SK-N-SH (cell line): ENCODE measurements at regions not wholly inside any gene's neighbourhood (a gene's known extent, or its start where the extent isn't known, plus 50 kb on each side); places are given as distances from the start of the nearest gene placed in this dataset.

Experiments
- CTCF ChIA-PET: fragments of 300-600, 350-600 bp; formaldehyde crosslinking; extraction: SDS; loops from one replicate; lab custom pipeline; 2021; lab: Yijun Ruan, JAX
- POLR2A ChIA-PET: fragments of 350-600 bp; sonication (Branson Sonifier 250); formaldehyde crosslinking; extraction: SDS; loops from one replicate; lab custom pipeline; 2020; ENCODE audit warnings: antibody characterized with exemption, inconsistent platforms; lab: Yijun Ruan, JAX
- DNase-seq: peaks from one replicate; pipeline ENCODE4 v3.0.0; 2012
- H2AFZ ChIP-seq: fragments of 200-600 bp; sonication (generic); 2 replicates; pipeline ENCODE4 v1.8.1; 2016; ENCODE audit warnings: antibody characterized with exemption, mild to moderate bottlenecking, low read depth
- H3F3A ChIP-seq: fragments of 200-600 bp; sonication (generic); replicated peaks from 2 replicates; pipeline ENCODE3; 2016; ENCODE audit warnings: antibody characterized with exemption, mild to moderate bottlenecking; ENCODE audit not compliant: insufficient read depth
- H3K27ac ChIP-seq, 2 experiments: fragments of 200-500 bp in 1 of 2; fragments of 200-600 bp in 1 of 2; sonication (Bioruptor generic) in 1 of 2; sonication (generic), shearing (Covaris generic) in 1 of 2; 2 replicates each; pipeline versions ENCODE4 v1.5.1 to v1.6.1; 2014 to 2016; ENCODE audit warnings: low read depth in 2 of 2, inconsistent platforms in 1 of 2, low read length in 1 of 2, mild to moderate bottlenecking in 1 of 2, mixed read lengths in 1 of 2
- H3K27me3 ChIP-seq: fragments of 200-600 bp; sonication (generic), shearing (Covaris generic); 2 replicates; pipeline ENCODE4 v1.6.1; 2016; ENCODE audit warnings: mixed run types; ENCODE audit not compliant: insufficient read depth
- H3K36me3 ChIP-seq, 2 experiments: fragments of 200-500 bp in 1 of 2; fragments of 200-600 bp in 1 of 2; sonication (Bioruptor generic) in 1 of 2; sonication (generic) in 1 of 2; replicated peaks in 1 of 2; 2 replicates each; pipeline versions ENCODE3 to v1.5.1; 2014 to 2016; ENCODE audit warnings: low read length in 1 of 2, mild to moderate bottlenecking in 1 of 2; ENCODE audit not compliant: insufficient read depth in 2 of 2, control insufficient read depth in 1 of 2
- H3K4me1 ChIP-seq, 2 experiments: fragments of 200-500 bp in 1 of 2; fragments of 200-600 bp in 1 of 2; sonication (Bioruptor generic) in 1 of 2; sonication (generic), shearing (Covaris generic) in 1 of 2; 2 replicates each; pipeline versions ENCODE4 v1.5.1 to v1.6.1; 2014 to 2016; ENCODE audit warnings: low read depth in 1 of 2, low read length in 1 of 2, mixed run types in 1 of 2; ENCODE audit not compliant: insufficient read depth in 2 of 2, control insufficient read depth in 1 of 2
- H3K4me2 ChIP-seq: fragments of 200-600 bp; sonication (generic), shearing (Covaris generic); 2 replicates; pipeline ENCODE4 v1.6.1; 2017; ENCODE audit warnings: mixed run types
- H3K4me3 ChIP-seq, 2 experiments: fragments of 200-500 bp in 1 of 2; fragments of 200-600 bp in 1 of 2; sonication (Bioruptor generic) in 1 of 2; sonication (generic), shearing (Covaris generic) in 1 of 2; 2 replicates each; pipeline versions ENCODE4 v1.5.1 to v1.8.1; 2014 to 2016; ENCODE audit warnings: low read depth in 2 of 2, inconsistent platforms in 1 of 2, low read length in 1 of 2, mild to moderate bottlenecking in 1 of 2, mixed read lengths in 1 of 2, moderate library complexity in 1 of 2
- H3K79me2 ChIP-seq: fragments of 200-600 bp; sonication (generic); 2 replicates; pipeline ENCODE4 v1.8.1; 2017; ENCODE audit warnings: mild to moderate bottlenecking; ENCODE audit not compliant: insufficient read depth
- H3K9ac ChIP-seq: fragments of 200-600 bp; sonication (generic); 2 replicates; pipeline ENCODE4 v1.6.1; 2017; ENCODE audit warnings: mixed run types
- H3K9me2 ChIP-seq: fragments of 200-600 bp; sonication (generic); 2 replicates; pipeline ENCODE4 v1.6.1; 2017; ENCODE audit warnings: mixed run types
- H3K9me3 ChIP-seq: fragments of 200-600 bp; sonication (generic); 2 replicates; pipeline ENCODE4 v1.6.1; 2017; ENCODE audit warnings: mixed run types, mild to moderate bottlenecking, moderate library complexity
- H4K20me1 ChIP-seq: fragments of 200-600 bp; sonication (generic); 2 replicates; pipeline ENCODE4 v1.6.1; 2017; ENCODE audit warnings: mild to moderate bottlenecking, mixed run types; ENCODE audit not compliant: insufficient read depth
- FOSL2 ChIP-seq: IDR thresholded peaks from 2 replicates; pipeline ENCODE4 v1.4.0; 2012; ENCODE audit warnings: low read depth, mild to moderate bottlenecking, moderate library complexity, borderline replicate concordance
- FOXJ3 ChIP-seq: sonication (generic); formaldehyde crosslinking; IDR thresholded peaks from 2 replicates; pipeline ENCODE4 v1.5.1; 2020; ENCODE audit warnings: mild to moderate bottlenecking, missing genetic modification reagents
- FOXM1 ChIP-seq: IDR thresholded peaks from 2 replicates; pipeline ENCODE4 v1.4.0; 2012; ENCODE audit warnings: low read depth, mild to moderate bottlenecking
- GATA2 ChIP-seq: sonication (generic); formaldehyde crosslinking; IDR thresholded peaks from 2 replicates; pipeline ENCODE4 v1.5.0; 2020; ENCODE audit warnings: mild to moderate bottlenecking, missing genetic modification reagents
- MAX ChIP-seq: IDR thresholded peaks from 2 replicates; pipeline ENCODE4 v1.4.0; 2012; ENCODE audit warnings: low read depth
- MEF2A ChIP-seq: IDR thresholded peaks from 2 replicates; pipeline ENCODE4 v1.4.0; 2012; ENCODE audit warnings: low read depth, borderline replicate concordance
- MXI1 ChIP-seq: IDR thresholded peaks from 2 replicates; pipeline ENCODE4 v1.6.1; 2012; ENCODE audit warnings: mild to moderate bottlenecking, low read depth, low read length, improper control_type of control experiment
- NFIC ChIP-seq: IDR thresholded peaks from 2 replicates; pipeline ENCODE4 v1.4.0; 2012; ENCODE audit warnings: borderline replicate concordance
- NRF1 ChIP-seq: IDR thresholded peaks from 2 replicates; pipeline ENCODE4 v1.6.1; 2012; ENCODE audit warnings: low read depth, mild to moderate bottlenecking, low read length
- POLR2AphosphoS5 ChIP-seq: IDR thresholded peaks from 2 replicates; pipeline ENCODE4 v1.6.1; 2012; ENCODE audit warnings: low read depth, low read length
- RFX5 ChIP-seq: IDR thresholded peaks from 2 replicates; pipeline ENCODE4 v1.6.1; 2012; ENCODE audit warnings: mild to moderate bottlenecking, improper control_type of control experiment, low read length
- RXRA ChIP-seq: IDR thresholded peaks from 2 replicates; pipeline ENCODE4 v1.4.0; 2012; ENCODE audit warnings: low read depth, mild to moderate bottlenecking, borderline replicate concordance
- SMC3 ChIP-seq: IDR thresholded peaks from 2 replicates; pipeline ENCODE4 v1.6.1; 2012; ENCODE audit warnings: low read depth, low read length, improper control_type of control experiment
- TAF1 ChIP-seq: IDR thresholded peaks from 2 replicates; pipeline ENCODE4 v1.6.1; 2012; ENCODE audit warnings: low read depth, mild to moderate bottlenecking, low read length, moderate library complexity, borderline replicate concordance
- WGBS: methylation state at CpG from one replicate; pipeline ENCODE4 v1.1.6; 2017; ENCODE audit warnings: low lambda C conversion rate; 5-methylcytosine and 5-hydroxymethylcytosine counted together
- TF ChIP-seq, protein P1 (sequence below): fragments of 150-350 bp; IDR thresholded peaks from 2 replicates; pipeline ENCODE4 v1.6.1; 2017; ENCODE audit warnings: antibody characterized with exemption, low read length, low read depth, borderline replicate concordance
- TF ChIP-seq, protein P2 (sequence below): IDR thresholded peaks from 2 replicates; pipeline ENCODE4 v1.4.0; 2012; ENCODE audit warnings: low read depth, borderline replicate concordance

DNA sequence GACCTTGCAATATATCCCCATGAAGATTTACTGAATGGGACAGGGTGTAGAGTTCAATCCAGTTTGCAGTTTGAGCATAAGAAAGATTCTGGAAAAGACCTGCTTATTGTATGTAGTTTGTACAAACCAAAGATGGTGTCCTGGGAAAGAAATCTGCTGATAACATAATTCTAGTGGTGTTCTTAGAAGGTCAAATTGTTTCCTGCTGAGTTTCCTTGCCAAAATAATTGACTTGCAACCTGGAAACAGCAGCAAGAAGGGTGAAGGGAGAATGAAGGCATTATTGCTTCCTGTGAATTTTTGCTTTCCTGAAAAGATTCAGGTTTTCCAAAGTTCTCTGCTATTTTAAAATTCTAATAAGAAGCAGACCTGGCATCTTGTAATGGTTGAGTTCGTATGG is 222.9 kb downstream of the KIF20B start (continued):
- TF ChIP-seq, protein P1, sequence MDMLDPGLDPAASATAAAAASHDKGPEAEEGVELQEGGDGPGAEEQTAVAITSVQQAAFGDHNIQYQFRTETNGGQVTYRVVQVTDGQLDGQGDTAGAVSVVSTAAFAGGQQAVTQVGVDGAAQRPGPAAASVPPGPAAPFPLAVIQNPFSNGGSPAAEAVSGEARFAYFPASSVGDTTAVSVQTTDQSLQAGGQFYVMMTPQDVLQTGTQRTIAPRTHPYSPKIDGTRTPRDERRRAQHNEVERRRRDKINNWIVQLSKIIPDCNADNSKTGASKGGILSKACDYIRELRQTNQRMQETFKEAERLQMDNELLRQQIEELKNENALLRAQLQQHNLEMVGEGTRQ: no peak
- TF ChIP-seq FOXJ3 (CRISPR knock-in tag): no peak
- TF ChIP-seq MAX: no peak
- TF ChIP-seq, protein P2, sequence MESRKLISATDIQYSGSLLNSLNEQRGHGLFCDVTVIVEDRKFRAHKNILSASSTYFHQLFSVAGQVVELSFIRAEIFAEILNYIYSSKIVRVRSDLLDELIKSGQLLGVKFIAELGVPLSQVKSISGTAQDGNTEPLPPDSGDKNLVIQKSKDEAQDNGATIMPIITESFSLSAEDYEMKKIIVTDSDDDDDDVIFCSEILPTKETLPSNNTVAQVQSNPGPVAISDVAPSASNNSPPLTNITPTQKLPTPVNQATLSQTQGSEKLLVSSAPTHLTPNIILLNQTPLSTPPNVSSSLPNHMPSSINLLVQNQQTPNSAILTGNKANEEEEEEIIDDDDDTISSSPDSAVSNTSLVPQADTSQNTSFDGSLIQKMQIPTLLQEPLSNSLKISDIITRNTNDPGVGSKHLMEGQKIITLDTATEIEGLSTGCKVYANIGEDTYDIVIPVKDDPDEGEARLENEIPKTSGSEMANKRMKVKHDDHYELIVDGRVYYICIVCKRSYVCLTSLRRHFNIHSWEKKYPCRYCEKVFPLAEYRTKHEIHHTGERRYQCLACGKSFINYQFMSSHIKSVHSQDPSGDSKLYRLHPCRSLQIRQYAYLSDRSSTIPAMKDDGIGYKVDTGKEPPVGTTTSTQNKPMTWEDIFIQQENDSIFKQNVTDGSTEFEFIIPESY: no peak
- TF ChIP-seq MXI1: no peak
- TF ChIP-seq SMC3: no peak

DNA sequence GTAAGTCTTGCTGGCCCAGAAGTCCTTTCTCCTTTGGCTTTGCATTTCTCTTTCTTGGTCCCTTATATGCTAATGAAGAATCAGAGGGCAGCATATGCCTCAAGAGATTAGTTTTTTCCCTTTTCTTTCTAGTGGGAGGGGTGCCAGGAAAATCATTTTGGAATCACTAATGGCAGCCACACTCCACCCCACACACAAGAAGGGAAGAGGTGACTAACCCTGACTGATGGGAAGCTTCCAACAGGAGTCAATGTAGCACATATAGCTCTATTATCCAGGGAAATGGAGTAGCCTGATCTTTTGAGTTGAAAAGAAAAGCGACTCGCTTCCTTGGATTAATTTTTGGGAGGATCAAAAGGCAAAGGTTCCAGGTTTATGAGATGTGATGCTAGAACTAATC is 225.3 kb downstream of the KIF20B start:
- H4K20me1 ChIP-seq: no peaks in the 10 kb centered on the region
- H3K27me3 ChIP-seq: peaks cover 8% of the 10 kb centered on the region; the same call in 1 of the 2 replicates
- H3F3A ChIP-seq: no peaks in the 10 kb centered on the region
- no peaks in the 10 kb centered on the region for H3K4me1 ChIP-seq
- no peak overlapping the region for H3K4me2 ChIP-seq
- ChIA-PET CTCF (no interaction called here), POLR2A (no interaction called here)
- no peak for TF ChIP-seq NRF1
- TF ChIP-seq POLR2AphosphoS5: no peak
- no peaks in the 10 kb centered on the region for H3K9me3 ChIP-seq
- H3K9ac ChIP-seq: no peak overlapping the region
- no peak overlapping the region for H3K27ac ChIP-seq
- no peak overlapping the region for H2AFZ ChIP-seq
- WGBS: 10% methylated on average over 2 of the region's 2 CpGs
- H3K79me2 ChIP-seq: no peaks in the 10 kb centered on the region
- no peak for DNase-seq
- H3K4me3 ChIP-seq: no peak overlapping the region
- no peaks in the 10 kb centered on the region for H3K36me3 ChIP-seq
- H3K9me2 ChIP-seq: no peaks in the 10 kb centered on the region

DNA sequence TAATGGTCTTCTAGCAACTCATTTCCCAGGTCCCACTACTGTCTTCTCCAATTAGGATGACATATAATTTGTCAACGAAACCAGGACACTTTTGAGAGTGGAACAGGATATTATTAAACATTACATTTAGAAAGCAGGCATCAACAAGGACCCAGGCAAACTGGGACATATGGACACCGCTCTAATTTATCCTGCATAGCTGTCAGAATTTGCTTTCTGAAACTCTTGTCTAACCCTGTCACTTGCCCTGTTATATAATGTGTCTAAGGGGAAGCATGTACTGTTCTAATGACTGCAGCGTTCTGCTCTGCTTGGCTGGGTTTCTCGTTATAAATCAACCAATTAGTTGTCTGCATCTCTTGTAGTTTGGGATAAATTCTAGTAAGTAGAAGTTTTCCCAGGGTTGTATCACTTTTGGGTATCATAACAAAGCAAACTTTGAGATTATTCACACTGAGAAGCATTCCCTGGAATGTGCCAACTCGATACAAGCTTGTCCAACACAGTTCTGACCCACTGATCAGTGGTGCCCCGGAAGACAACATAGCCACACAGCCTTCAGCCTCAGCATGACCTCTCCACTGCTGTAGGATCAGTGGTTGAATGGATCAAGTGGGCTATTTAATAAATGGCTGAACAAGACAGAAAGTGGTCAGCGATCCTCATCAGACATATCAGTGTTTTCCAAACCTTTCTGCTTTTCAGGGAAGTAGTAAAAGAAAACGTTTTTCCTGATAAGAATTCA is 228.1 kb downstream of the KIF20B start:
- no peak for DNase-seq
- H4K20me1 ChIP-seq: no peaks in the 10 kb centered on the region
- TF ChIP-seq POLR2AphosphoS5 (no peak), RXRA (no peak), MEF2A (no peak), TAF1 (no peak), FOSL2 (no peak), NFIC (no peak), MAX (no peak), FOXM1 (no peak), RFX5 (no peak), NRF1 (no peak), GATA2 (no peak)
- POLR2A ChIA-PET: no interaction called here
- H3K36me3 ChIP-seq: no peaks in the 10 kb centered on the region
- no peaks in the 10 kb centered on the region for H3K9me2 ChIP-seq
- H3K27me3 ChIP-seq: peaks cover 8% of the 10 kb centered on the region; the same call in 1 of the 2 replicates
- no peaks in the 10 kb centered on the region for H3F3A ChIP-seq
- no peak overlapping the region for H2AFZ ChIP-seq
- CTCF ChIA-PET: no interaction called here
- H3K27ac ChIP-seq: no peak overlapping the region
- H3K4me3 ChIP-seq: no peak overlapping the region
- under 1% methylated on average over 8 of the region's 8 CpGs for WGBS
- no peaks in the 10 kb centered on the region for H3K4me1 ChIP-seq
- H3K79me2 ChIP-seq: no peaks in the 10 kb centered on the region
- H3K9me3 ChIP-seq: no peaks in the 10 kb centered on the region
- no peak overlapping the region for H3K9ac ChIP-seq
- no peak overlapping the region for H3K4me2 ChIP-seq
